ENCODE measurements at regions not wholly inside any gene's neighbourhood (a gene's known extent, or its start where the extent isn't known, plus 50 kb on each side); places are given as distances from the start of the nearest gene placed in this dataset.

DNA sequence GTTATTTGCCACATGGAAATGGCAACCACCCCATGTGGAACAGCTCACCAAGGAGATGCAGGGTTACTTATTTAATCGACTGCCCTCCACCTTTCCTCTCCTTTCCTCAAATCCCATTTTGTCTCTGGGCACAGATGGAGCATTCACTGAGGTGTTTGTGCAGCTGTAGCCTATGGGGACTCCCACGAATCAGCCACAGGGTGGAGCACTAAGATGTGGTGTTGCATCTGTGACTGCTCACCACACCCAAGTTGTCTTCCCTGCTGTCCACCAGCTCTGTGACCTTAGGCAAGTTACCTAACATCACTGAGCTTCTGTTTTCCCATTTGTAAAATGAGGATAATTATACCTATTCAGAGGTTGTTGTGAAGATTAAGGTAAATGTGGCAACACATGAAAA, 252.4 kb upstream of the CPEB2 start:
- no peak for DNase-seq

- no peak for DNase-seq
Measured at GRCh38 chr4:14752341-14753046, 249.8 kb upstream of the CPEB2 start.

DNA sequence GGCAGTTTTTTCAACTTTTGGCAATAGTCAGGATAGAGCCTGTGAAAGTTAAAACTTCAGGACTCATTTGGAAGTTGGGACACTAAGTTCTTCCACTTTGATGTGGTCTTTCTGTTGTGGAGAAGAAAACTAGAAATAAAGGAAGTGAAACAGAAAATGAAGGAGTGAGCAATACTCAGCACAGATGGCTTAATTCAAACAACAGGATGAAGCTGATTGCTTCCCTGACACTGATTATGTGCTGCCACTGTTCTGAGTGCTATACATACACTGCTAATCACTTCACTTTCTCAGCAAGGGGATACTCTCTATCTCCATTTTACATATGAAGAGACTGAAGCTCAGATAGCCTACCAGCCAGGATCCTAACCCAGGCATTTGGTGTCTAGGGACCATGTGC, 235.1 kb upstream of the CPEB2 start:
- no peak for DNase-seq

- no peak for DNase-seq
Measured at GRCh38 chr4:14768449-14768848, 233.8 kb upstream of the CPEB2 start.

DNA sequence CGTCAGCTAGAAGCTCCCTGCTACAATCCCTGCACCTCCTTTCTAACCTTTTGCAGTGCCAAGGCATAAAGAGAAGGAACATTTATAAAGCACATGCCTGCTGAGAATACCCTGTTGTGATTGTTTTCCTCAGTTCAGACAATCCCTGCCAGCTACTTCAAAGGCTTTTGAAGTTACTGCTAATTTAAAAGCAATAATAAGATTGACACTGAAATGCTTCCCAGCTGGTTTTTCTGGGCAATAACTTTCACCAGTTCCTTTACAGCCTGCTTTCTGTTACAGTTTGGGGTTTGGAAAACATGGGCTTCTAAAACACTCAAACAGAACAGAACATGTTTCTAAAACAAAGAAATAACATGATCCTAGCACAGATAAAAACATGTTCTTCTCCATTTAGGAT, 232.3 kb upstream of the CPEB2 start:
- DNase-seq, result no peak

DNA sequence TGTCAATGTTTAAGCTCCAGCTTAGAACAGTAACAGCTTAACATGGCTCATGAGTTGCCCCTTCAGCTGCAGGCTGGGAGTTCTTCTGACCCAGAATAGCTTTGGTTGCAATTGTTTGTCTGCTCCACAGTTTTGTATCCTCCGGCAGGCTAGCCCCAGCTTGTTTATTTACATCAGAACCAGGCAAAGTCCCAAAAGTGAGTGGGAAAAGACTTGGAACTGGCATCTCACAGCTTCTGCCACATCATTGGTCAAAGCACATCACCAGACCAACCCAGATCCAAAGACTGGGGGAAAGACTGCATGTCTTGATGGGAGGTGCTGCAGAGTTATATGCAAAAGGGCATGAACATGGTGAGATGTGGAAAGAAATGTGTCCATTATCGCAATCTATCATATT, 231.2 kb upstream of the CPEB2 start:
- DNase-seq, result no peak

DNA sequence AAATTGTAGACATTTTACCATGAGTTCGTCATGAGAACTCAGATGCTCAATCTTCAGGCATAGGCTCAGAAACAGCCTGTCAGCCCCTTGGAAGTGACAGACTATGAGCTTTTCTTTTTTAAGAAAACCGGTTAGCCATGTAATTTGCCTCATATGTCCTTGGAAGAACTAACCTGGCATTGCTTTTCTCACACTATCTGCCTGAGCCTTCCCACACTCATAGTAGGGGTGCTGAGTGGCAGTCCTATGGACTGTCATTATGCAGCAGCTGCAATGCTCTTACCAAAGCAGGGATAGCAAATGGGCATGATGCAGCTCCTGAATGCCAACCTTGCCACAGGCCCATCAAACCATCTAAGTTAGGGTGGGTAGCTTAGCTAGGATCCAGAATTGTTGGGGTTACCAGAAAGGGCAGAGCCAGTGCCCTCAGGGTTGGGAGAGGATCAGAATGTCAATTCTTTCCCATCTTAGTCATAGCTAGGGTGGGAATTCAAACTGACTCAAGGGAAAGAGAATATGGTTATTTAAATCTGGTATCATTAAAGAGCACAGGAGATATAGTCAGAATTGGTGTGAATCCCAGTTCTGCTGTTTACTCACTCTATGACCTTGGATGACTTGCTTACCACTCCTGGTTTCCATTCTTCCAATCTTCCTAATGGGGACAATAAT, 230.6 kb upstream of the CPEB2 start:
- no peak for DNase-seq

DNA sequence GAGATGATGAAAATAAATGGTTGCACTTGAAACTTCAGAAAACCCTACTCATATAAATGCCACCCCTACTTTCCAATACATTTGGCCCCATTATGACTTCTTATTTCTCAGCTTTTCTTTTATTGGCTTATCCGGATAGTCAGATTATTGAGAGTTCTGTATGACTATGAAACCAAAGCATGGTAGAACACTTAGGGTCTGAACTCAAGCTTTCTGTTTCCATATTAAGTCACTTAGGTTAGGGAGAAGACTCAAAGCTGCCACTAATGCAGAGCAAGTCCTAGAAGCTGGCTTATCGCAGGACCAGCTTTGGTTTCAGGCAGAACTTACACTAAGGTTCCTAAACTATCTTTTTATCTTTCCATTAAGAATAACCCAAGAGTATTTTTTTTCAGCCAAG, 229.9 kb upstream of the CPEB2 start:
- no peak for DNase-seq

DNA sequence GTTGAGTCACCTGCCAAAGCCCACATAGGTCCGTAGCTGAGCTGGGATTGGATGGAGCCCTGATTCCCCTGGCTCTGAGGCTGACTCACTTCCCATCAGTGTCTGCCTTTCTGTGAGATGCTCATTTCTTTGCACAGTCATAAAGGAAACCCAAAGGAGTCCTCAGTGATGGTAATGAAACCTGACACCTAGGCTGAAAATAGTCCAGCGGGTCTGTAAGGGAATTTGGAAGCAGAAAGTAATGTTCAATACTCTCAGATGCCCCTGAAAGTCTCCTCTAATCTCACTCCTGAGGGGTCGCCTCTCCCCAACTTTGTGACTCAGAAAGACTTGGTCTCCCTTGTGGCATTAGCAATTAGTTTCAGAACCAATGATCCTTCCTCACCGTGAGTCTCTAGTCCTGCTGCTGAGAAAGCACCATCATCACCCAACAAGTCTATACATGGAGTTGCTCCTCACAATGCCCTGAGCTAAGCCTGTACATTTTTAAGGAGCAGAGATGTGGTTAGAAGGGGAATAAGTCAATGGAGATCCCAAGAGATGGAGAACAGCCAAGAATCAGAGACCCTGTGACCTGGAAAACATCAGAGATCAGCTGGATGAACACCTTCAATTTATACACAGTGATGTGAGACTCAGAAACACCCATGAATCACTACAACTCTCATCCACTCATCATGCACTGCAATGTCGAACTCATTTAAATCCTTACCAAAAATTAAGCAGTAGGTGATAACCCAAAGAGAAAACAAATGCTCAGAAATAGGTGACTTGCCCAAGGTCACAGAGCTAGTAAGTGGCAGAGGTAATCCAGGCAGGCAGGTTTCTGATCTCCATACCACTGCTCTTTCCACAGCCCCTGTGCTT, 219.0 kb upstream of the CPEB2 start:
- DNase-seq, result no peak

GRCh38 chr4:14787221-14787620, 215.1 kb upstream of the CPEB2 start:
- DNase-seq, result no peak

- DNase-seq, result no peak
Measured at GRCh38 chr4:14787894-14788293, 214.4 kb upstream of the CPEB2 start.

GRCh38 chr4:14790494-14790893, 211.8 kb upstream of the CPEB2 start:
- no peak for DNase-seq

- no peak for DNase-seq
Measured at GRCh38 chr4:14792702-14793227, 209.5 kb upstream of the CPEB2 start.

- DNase-seq, result no peak
Measured at GRCh38 chr4:14800977-14801376, 201.3 kb upstream of the CPEB2 start.

GRCh38 chr4:14802596-14802995, 199.7 kb upstream of the CPEB2 start:
- DNase-seq, result no peak

DNA sequence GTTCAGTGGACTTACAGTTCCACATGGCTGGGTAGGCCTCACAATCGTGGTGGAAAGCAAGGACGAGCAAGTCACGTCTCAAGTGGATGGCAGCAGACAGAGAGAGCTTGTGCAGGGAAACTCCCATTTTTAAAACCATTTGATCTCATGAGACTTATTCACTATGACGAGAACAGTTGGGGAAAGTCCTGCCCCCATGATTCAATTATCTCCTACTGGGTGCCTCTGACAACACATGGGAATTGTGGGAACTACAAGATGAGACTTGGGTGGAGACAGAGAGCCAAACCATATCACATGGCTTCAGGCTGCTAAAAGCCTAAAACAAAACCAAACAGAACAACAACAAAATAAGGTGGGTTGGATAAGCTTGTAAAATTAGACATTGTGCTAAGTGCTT, 194.4 kb upstream of the CPEB2 start:
- no peak for DNase-seq

- no peak for DNase-seq
Measured at GRCh38 chr4:14809203-14809602, 193.1 kb upstream of the CPEB2 start.

- no peak for DNase-seq
Measured at GRCh38 chr4:14810121-14810520, 192.2 kb upstream of the CPEB2 start.

DNA sequence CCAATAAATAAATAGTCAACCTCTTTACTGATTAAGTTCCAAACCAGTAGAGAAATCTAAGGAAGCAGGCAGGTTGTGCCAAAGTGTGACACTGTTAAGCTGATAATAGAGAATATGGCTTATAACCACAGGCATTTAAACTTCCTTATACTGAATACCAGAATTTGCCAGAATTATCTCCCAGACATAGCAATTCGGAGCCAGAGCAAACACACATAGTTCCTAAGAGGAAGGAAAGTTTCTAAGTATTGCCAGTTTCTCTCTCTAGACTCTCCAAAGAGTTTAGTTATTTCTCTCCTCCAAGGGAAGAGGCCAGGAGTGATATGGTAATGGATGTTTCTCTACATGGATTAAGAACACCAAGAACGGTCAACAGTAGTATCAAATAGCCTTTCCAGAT, 191.7 kb upstream of the CPEB2 start:
- no peak for DNase-seq

GRCh38 chr4:14812101-14812500, 190.2 kb upstream of the CPEB2 start:
- no peak for DNase-seq

DNA sequence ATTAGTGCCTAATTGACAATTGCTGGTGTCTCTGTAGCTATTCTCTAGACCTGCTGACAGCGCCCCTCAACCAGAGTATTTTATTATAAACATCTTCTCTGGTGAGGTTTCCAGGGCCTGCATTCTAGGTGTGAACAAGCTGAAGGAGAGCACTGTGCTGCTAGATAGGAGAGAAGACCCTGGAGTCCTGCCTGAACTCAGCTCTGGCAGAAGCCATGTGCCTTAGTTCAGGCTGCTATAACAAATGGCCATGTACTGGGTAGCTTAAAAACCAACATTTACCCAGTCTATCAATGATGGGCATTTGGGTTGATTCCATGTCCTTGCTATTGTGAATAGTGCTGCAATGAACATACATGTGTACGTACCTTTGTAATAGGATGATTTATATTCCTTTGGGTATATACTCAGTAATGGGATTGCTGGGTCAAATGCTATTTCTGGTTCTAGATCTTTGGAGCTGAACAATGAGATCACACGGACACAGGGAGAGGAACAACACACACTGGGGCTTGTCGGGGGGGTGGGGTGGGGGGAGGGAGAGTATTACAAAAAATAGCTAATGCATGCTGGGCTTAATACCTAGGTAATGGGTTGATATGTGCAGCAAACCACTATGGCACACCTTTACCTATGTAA, 185.5 kb upstream of the CPEB2 start:
- no peak for DNase-seq

DNA sequence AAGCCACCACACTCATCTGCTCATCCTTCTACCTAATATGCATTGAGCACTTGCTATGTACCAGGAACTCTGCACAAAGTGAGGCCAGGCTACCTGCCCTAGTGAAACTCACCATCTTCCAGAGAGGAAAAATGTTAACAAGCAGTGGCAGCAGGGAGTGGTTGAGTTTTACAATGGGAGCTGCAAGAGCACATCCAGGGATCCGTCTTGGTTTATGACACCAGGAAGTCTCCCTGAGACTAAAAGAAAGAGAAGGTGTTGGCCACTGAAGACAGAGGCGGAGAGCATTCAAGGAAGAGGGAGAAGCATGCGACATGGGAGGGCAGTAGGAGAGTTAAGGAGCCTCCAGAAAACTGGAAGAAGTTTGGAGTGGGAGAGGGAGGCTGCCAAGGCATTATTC, 178.1 kb upstream of the CPEB2 start:
- DNase-seq, result no peak

GRCh38 chr4:14827111-14827510, 175.2 kb upstream of the CPEB2 start:
- DNase-seq, result no peak

All from SIG-M5 (cell line).